ENCODE measurements at regions not wholly inside any gene's neighbourhood (a gene's known extent, or its start where the extent isn't known, plus 50 kb on each side); places are given as distances from the start of the nearest gene placed in this dataset.

GRCh38 chr2:146038014-146038413, 1518.1 kb upstream of the ZEB2 start:
- DNase-seq, result no peak

DNA sequence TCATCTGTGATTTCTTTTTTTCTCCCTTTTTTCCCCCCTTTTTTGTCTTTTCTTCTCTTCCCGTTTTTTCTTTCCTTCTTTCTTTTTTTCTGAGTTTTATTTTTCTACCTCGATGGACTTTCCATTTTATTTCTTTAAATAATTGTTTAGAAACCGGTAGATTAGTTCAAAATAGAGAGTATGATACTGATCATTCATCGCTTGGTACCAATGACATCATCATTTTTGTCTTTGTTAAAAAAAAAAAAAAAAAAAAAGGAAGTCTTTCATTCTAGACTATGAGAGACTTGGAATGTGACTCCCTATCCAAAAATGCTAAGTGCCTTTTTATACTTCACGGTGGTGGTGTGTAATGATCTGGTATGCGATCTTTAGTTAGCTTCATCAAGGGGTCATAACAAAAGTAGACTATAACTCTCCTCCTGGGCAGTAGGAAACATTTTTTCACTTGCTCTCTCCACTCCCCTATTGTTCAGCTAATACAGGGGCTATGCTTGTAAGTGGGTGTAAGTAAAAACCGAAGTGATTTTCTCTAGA, 1517.5 kb upstream of the ZEB2 start:
- DNase-seq, result no peak

DNA sequence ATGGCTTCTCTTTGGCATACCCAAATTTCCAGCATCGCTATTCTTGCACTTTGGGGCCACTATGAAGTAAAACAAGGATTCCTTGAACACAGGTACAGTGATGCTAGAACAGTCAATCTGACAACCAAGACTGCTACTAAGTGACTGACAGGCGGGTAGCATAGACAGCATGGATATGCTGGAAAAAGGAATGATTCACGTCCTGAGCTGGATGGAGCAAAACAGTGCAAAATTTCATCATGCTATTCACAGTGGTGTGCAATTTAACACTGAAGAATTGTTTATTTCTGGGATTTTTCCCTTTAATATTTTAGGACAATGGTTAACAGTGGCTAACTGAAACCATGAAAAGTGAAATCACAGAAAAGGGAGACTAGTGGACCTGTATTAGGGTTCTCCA, 1511.2 kb upstream of the ZEB2 start:
- no peak for DNase-seq

GRCh38 chr2:146027156-146027555, 1507.2 kb upstream of the ZEB2 start:
- no peak for DNase-seq

GRCh38 chr2:146025519-146025918, 1505.6 kb upstream of the ZEB2 start:
- DNase-seq, result no peak

- DNase-seq, result no peak
Measured at GRCh38 chr2:146024212-146024743, 1504.4 kb upstream of the ZEB2 start.

- no peak for DNase-seq
Measured at GRCh38 chr2:146004462-146004861, 1484.5 kb upstream of the ZEB2 start.

- DNase-seq, result no peak
Measured at GRCh38 chr2:146003337-146003736, 1483.4 kb upstream of the ZEB2 start.

DNA sequence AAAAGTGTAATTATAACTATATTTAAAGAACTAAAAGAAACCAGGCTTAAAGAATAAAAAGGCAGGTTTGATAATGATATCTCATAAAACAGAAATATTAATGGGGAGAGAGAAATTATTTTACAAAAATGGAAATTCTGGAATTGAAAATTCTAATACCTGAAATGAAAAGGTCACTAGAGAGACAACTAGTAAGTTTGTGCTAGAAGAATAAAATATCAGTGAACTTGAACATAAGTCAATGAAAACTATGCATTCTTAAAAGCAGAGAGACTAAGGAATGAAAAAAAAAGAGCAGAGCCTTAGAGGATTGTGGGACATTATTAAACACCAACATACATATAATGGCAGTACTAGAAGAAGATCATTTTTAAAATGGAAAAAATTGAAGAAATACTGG, 1475.0 kb upstream of the ZEB2 start:
- DNase-seq, result no peak

DNA sequence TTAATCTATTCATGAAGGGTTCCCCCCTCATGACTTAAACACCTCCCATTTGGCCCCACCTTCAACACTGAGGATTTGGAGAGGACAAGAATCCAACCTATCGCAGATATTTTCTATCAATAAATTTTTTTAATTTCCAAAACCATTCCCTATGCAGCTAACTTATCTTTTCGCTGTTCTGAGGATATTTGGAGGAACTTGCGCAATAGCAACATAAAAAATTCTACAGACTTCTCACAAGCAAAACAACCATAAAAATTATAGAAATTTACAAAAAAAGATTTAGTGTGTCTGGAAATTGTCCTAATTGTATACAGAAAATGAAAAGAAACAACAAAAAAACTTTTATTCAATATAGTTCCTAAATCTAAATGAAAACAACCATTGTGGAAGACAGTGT, 1472.7 kb upstream of the ZEB2 start:
- DNase-seq, result no peak

DNA sequence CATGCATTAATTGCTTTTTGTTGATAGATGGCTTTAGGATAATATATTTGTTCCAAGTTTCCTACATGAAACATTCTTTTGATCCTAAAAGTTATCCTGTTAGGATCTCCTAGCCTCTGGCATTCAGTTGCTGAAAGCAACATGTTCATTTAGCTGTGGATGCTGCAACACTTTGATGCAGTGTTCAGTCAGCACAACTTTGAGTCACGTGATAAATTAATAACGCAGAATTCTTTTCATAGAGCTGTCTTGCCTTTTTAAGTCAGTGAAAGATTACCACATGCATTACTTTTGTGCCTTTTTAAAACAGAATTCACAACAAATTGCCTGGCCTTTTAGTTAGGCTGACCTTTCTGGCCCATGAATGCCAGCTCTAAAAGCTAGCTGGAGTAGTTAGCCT, 1467.9 kb upstream of the ZEB2 start:
- DNase-seq, result no peak

GRCh38 chr2:145985517-145985916, 1465.6 kb upstream of the ZEB2 start:
- DNase-seq, result no peak

DNA sequence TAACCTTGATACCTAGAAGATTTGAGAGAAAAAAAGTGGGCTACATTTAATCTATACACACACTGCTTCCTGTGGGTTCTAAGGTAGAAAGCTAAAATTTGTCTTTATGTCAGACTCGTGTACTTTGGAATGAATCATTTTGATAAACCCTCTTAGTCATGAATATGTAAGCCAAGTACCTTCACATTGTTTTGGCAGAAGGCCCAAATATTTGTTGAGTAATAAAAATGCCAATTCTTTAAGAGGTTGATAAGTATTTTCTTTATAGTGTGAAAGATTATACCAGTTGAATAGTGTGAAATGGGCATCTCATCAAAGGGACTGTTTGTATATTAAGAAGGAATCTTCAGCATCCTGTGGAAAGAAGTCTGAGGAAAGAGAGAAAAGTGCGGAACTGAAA, 1464.7 kb upstream of the ZEB2 start:
- DNase-seq, result no peak

DNA sequence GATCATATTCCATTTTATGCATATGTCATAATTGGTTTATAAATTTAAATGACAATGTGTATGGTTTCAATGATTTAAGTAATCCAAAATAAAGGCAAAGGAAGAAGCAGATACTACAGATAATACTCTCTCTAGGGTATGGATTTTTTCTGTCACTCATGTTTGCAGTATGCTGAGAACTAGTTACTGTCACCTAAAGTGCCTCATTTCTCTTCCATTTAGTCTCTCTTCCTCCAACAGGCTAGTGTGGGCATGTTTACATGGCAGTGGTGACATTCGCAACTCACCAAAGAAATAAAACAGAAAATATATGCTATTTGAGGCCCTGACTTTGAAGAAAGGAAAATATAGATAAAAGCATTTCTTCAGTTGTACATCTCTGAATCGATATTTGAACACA, 1460.4 kb upstream of the ZEB2 start:
- DNase-seq, result no peak

- no peak for DNase-seq
Measured at GRCh38 chr2:145975406-145975805, 1455.5 kb upstream of the ZEB2 start.

GRCh38 chr2:145961846-145962245, 1441.9 kb upstream of the ZEB2 start:
- no peak for DNase-seq

GRCh38 chr2:145960479-145961163, 1440.7 kb upstream of the ZEB2 start:
- no peak for DNase-seq

DNA sequence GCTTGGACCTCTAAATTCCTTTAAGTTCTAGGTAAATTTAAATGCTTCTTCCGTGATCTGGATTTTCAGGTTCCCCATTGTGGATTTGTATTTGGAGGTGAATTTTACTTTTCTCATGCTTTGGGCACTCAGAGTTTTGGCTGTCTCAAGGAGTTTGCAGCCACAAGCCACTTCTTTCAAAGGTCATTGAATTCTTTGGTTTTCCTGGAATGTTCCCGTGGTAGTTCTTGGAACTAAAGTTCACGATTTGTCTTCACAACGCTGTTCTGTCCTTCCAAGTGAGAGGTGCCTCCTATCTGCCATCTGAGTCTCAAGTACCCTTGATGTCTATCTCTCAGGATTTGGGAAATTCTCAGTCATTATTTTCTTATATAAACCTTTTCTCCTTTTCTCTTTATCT, 1438.7 kb upstream of the ZEB2 start:
- DNase-seq, result no peak

GRCh38 chr2:145957929-145958328, 1438.0 kb upstream of the ZEB2 start:
- DNase-seq, result no peak

DNA sequence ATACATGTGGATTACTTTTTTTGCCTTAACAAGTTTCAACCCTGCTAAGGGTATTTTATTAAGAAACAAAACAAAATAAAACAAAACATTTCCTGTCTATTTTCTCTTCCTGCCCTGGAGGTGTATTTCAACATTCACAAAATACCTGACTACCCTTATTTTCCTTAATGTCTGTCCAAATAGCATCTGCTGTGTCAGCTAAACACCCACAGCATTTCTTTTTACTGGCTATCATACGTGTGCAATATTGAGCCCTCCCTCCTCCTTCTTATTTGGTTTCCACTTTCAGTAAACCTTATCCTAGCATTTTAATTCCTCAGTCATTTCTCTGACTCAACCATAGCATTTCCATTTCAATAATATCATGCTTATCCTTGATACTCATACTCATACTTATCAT, 1420.0 kb upstream of the ZEB2 start:
- no peak for DNase-seq

DNA sequence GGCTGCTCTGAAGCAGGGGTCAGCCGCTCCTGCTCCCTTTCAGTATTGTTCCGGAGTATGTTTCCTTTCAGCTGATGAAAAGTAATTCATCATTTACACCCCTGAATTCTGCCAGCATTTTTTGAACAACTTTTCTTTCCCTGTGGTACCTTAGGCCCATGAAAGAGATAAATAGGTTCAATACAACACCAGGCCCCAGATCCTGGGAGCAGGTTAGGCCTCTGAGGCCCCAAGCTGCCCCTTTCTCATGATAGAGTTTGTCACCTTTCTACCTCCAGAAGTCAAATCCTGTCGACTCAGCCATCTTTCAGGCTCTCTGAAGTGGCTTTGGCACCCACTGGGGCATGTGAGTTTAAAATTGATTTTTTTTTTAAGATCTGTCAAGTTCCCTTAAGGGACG, 1415.1 kb upstream of the ZEB2 start:
- no peak for DNase-seq

- no peak for DNase-seq
Measured at GRCh38 chr2:145931781-145932395, 1412.0 kb upstream of the ZEB2 start.

- DNase-seq, result no peak
Measured at GRCh38 chr2:145930318-145930717, 1410.4 kb upstream of the ZEB2 start.

GRCh38 chr2:145927131-145927950, 1407.4 kb upstream of the ZEB2 start:
- DNase-seq, result no peak

Measured in NCI-H2029 (cell line).